ENCODE measurements at regions not wholly inside any gene's neighbourhood (a gene's known extent, or its start where the extent isn't known, plus 50 kb on each side); places are given as distances from the start of the nearest gene placed in this dataset.

DNA sequence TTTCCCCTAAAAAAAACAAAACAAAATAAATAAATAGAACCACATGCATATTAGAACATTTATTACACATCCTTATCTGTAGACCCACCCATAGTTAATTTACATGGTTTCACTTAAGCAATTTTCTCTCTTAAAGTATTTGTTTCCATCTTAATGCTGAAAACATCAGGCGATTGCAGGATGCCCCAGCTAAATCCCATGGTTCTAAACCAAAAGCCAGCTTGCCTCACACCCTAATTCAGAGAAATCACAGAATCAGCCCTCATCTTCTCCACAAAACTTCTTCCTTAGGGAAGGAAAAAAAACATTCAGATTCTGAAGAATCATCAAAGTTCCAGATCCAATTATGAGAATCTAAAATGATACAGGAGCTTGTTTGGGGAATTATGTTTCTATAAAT lies 67.6 kb upstream of the MTHFD1L start:
- CTCF ChIA-PET = interaction anchor here (1.2 to 2.2 kb wide), 5 partner anchors 9 to 718 kb away, joined by 3 to 7 read pairs (median 5); no protein-coding TSS in a partner anchor
- no peak for TF ChIP-seq CTCF (IDR thresholded peaks at IDR 0.05; ENCODE audit: extremely low read depth in 1 of 2, insufficient read depth in 1 of 2, low read depth in 1 of 2, low read length in 2 of 2)
- TF ChIP-seq JUN (IDR thresholded peaks at IDR 0.05; ENCODE audit: borderline replicate concordance, insufficient read depth, insufficient read length, low read depth) = no peak
- no peak for TF ChIP-seq MYC (IDR thresholded peaks at IDR 0.05; ENCODE audit: low read depth, low read length)

GRCh38 chr6:150799276-150799805 lies 66.2 kb upstream of the MTHFD1L start:
- H3K9me1 ChIP-seq (replicated peaks; ENCODE audit: control insufficient read depth, extremely low read depth, insufficient read depth, low read length) = no peaks in the 10 kb centered on the region
- no peaks in the 10 kb centered on the region for H3K36me3 ChIP-seq (ENCODE audit: control insufficient read depth in 2 of 2, extremely low read depth in 1 of 2, insufficient read depth in 2 of 2, low read length in 2 of 2)
- no peaks in the 10 kb centered on the region for H3K79me2 ChIP-seq (ENCODE audit: control insufficient read depth, insufficient read depth, low read length)
- dilution Hi-C loops (cut with MboI; ENCODE audit: extremely low pct_ligation_motif_present, low sequenced_read_pairs) (no loop called here), intact Hi-C loops (cut with micrococcal nuclease) (no loop called here)
- FAIRE-seq (no peak), DNase-seq (ENCODE audit: low read depth, low spot score) (no peak)
- ChIA-PET CTCF (interaction anchor here (1.1 to 2.2 kb wide), 3 partner anchors 16 to 719 kb away, joined by 3 to 7 read pairs (median 5); no protein-coding TSS in a partner anchor), POLR2A (interaction anchor here (0.5 kb wide), 1 partner anchor 289 kb away, joined by 9 read pairs; no protein-coding TSS in a partner anchor)
- no peak overlapping the region for H3K9ac ChIP-seq (replicated peaks; ENCODE audit: extremely low read depth, insufficient read depth, low read length)
- no peak overlapping the region for H3K27ac ChIP-seq (ENCODE audit: insufficient read depth, low read depth, low read length)
- no TSS peak for BruUV-seq (replicated peaks)
- H4K20me1 ChIP-seq (replicated peaks; ENCODE audit: control insufficient read depth, extremely low read depth, insufficient read depth, low read length) = no peaks in the 10 kb centered on the region
- no peak overlapping the region for H3K4me2 ChIP-seq (ENCODE audit: insufficient read depth, low read length)
- no peak for TF ChIP-seq POLR2A (IDR thresholded peaks at IDR 0.05; ENCODE audit: low read depth, low read length)
- TF ChIP-seq MYC (IDR thresholded peaks at IDR 0.05; ENCODE audit: low read depth, low read length) = no peak
- TF ChIP-seq CTCF (IDR thresholded peaks at IDR 0.05; ENCODE audit: extremely low read depth in 1 of 2, insufficient read depth in 1 of 2, low read depth in 1 of 2, low read length in 2 of 2) = no peak
- TF ChIP-seq, protein P1, sequence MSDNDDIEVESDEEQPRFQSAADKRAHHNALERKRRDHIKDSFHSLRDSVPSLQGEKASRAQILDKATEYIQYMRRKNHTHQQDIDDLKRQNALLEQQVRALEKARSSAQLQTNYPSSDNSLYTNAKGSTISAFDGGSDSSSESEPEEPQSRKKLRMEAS (IDR thresholded peaks at IDR 0.05; ENCODE audit: insufficient read depth, insufficient read length) = no peak
- no peak for TF ChIP-seq EZH2 (IDR thresholded peaks at IDR 0.05; ENCODE audit: borderline replicate concordance, low read depth, low read length, severe bottlenecking)
- no peak for TF ChIP-seq FOS (IDR thresholded peaks at IDR 0.05; ENCODE audit: borderline replicate concordance, insufficient read depth, low read length)
- TF ChIP-seq GATA2 (IDR thresholded peaks at IDR 0.05; ENCODE audit: insufficient read depth, insufficient read length, low read depth, low read length) = no peak
- H3K9me3 ChIP-seq (replicated peaks; ENCODE audit: control insufficient read depth, insufficient read depth, low read length) = no peaks in the 10 kb centered on the region
- H3K27me3 ChIP-seq (ENCODE audit: control insufficient read depth in 2 of 2, insufficient read depth in 2 of 2, low read length in 2 of 2) = no peaks in the 10 kb centered on the region
- no peaks in the 10 kb centered on the region for H3K4me1 ChIP-seq (ENCODE audit: control insufficient read depth, extremely low read depth, insufficient read depth, low read length)
- no peak overlapping the region for H3K4me3 ChIP-seq (replicated peaks in 1 of 3; ENCODE audit: insufficient read depth in 1 of 3, low read depth in 1 of 3, low read length in 3 of 3)
- no peak overlapping the region for H2AFZ ChIP-seq (ENCODE audit: low read depth, low read length)

More for the DNA sequence above, 67.6 kb upstream of the MTHFD1L start:
- H2AFZ ChIP-seq (ENCODE audit: low read depth, low read length) = no peak overlapping the region
- no peaks in the 10 kb centered on the region for H3K9me1 ChIP-seq (replicated peaks; ENCODE audit: control insufficient read depth, extremely low read depth, insufficient read depth, low read length)
- H3K4me2 ChIP-seq (ENCODE audit: insufficient read depth, low read length) = no peak overlapping the region
- no peaks in the 10 kb centered on the region for H3K27me3 ChIP-seq (ENCODE audit: control insufficient read depth in 2 of 2, insufficient read depth in 2 of 2, low read length in 2 of 2)
- intact Hi-C loops (cut with micrococcal nuclease) = no loop called here
- no peaks in the 10 kb centered on the region for H3K4me1 ChIP-seq (ENCODE audit: control insufficient read depth, extremely low read depth, insufficient read depth, low read length)
- H3K9ac ChIP-seq (replicated peaks; ENCODE audit: extremely low read depth, insufficient read depth, low read length) = no peak overlapping the region
- dilution Hi-C loops (cut with MboI; ENCODE audit: extremely low pct_ligation_motif_present, low sequenced_read_pairs) = no loop called here
- H3K4me3 ChIP-seq (replicated peaks in 1 of 3; ENCODE audit: insufficient read depth in 1 of 3, low read depth in 1 of 3, low read length in 3 of 3) = no peak overlapping the region
- DNase-seq (ENCODE audit: low read depth, low spot score) (no peak), FAIRE-seq (no peak)
- no peaks in the 10 kb centered on the region for H3K36me3 ChIP-seq (ENCODE audit: control insufficient read depth in 2 of 2, extremely low read depth in 1 of 2, insufficient read depth in 2 of 2, low read length in 2 of 2)
- BruUV-seq (replicated peaks) = no TSS peak
- no peaks in the 10 kb centered on the region for H3K9me3 ChIP-seq (replicated peaks; ENCODE audit: control insufficient read depth, insufficient read depth, low read length)
- no peaks in the 10 kb centered on the region for H4K20me1 ChIP-seq (replicated peaks; ENCODE audit: control insufficient read depth, extremely low read depth, insufficient read depth, low read length)
- no peak overlapping the region for H3K27ac ChIP-seq (ENCODE audit: insufficient read depth, low read depth, low read length)
- POLR2A ChIA-PET = no interaction called here
- no peaks in the 10 kb centered on the region for H3K79me2 ChIP-seq (ENCODE audit: control insufficient read depth, insufficient read depth, low read length)

Data from endothelial cell of umbilical vein (primary cell).